ENCODE measurements at regions not wholly inside any gene's neighbourhood (a gene's known extent, or its start where the extent isn't known, plus 50 kb on each side); places are given as distances from the start of the nearest gene placed in this dataset.

- TF ChIP-seq EP300 (IDR thresholded peaks at IDR 0.05) (no peak), CTCF (IDR thresholded peaks at IDR 0.05) (no peak)
Measured at GRCh38 chr3:124230432-124230831, 238.5 kb upstream of the ROPN1 start.
